IPS DF 19.7 (cell line): ENCODE measurements at regions not wholly inside any gene's neighbourhood (a gene's known extent, or its start where the extent isn't known, plus 50 kb on each side); places are given as distances from the start of the nearest gene placed in this dataset.
"Not testable (repeated sequence)": the region's sequence is repeated elsewhere in the genome, so short reads cannot be mapped to it uniquely, and the experiment has no call there.

Source experiments
- DNase-seq: peaks from one replicate; pipeline ENCODE4 v3.0.0-alpha.2; 2013; ENCODE audit warnings: low read depth, low spot score

DNA sequence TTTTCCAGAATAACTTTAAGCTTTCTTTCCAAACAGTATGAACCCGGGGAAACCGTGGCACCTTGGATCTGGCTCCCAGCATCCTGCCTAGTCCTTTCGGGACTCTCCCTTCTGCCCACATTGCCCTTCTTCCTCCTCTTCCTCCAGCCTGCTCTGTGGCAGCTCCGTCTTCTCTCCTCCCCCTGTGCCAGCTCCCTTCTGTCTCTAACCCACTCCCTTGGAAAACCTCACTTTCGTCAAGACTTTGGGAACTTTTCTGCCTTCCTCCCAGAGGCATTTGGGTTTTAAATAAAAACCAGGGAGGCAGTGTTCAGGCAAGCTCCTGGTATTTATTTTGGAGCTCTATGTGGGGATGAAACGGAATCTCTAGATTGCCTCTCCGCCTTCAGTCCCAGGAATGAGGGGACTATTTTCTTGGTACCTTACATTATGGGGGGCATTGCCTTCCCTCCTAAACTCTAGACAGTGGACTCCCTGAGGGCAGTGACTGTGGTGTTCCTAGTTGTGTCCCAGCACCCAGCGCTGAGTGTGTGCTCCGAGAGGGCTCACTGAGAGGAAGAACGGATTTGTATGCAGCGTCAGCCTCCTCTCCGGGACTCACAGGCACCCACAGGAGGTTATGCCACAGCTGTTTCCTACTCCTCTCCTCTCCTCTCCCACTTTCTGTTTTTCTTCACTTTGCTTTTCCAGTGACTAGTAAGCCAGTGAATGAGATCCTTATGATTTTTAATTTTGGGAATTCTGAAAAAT, 105.4 kb upstream of the MRPS22 start:
- no peak for DNase-seq

DNA sequence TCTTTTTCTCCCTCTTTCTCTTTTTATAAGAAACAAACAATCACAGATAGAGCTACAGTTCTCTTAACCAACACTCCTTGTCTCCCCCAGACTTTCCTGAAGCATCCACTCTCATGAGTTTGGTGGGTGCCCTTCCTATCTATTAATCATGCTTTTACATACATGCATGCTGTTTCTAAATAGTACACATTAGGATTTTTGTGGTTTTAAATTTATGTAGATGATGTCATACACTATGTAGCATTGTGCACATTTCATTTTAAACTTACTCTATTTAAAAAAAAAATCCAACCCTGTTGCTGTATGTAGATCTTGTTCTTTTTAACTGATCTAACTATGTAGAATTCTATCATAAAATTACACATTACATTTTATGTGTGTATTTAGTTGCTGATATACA, 104.3 kb upstream of the MRPS22 start:
- DNase-seq, result no peak

DNA sequence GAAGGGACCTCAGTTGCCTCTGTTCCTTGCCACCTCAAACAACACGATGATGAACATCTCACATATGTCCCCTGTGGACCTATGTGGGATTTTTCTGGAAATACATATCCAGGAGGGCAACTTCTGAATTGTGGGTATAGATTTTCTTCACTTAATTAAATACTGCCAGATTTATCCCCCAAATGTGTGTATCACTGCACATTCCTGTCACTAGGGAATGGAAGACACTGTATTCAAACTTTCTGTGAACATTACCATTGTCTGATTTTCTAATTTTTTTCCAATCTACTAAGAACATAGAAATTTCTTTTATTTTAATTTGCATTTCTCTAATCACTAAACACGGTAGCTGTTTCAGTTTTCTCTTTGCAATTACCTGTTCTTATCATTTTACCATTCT, 102.0 kb upstream of the MRPS22 start:
- no peak for DNase-seq

DNA sequence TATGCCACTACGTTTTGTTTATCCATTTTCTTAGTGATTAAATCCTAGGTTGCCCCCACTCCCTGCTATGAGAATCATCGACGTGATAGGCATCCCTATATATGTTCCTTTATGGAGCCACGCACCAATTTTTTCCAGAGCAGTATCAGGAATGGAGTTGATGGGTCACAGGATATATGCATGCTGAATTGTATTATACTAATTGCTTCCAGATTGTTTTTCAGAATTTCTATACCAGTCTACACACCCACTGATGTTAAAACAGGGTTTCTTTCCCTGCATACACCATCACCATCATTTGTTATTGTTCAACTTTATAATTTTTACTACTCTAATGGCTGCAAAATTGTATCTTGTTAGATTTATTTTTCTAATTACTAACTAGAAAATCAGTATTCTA, 100.1 kb upstream of the MRPS22 start:
- no peak for DNase-seq

DNA sequence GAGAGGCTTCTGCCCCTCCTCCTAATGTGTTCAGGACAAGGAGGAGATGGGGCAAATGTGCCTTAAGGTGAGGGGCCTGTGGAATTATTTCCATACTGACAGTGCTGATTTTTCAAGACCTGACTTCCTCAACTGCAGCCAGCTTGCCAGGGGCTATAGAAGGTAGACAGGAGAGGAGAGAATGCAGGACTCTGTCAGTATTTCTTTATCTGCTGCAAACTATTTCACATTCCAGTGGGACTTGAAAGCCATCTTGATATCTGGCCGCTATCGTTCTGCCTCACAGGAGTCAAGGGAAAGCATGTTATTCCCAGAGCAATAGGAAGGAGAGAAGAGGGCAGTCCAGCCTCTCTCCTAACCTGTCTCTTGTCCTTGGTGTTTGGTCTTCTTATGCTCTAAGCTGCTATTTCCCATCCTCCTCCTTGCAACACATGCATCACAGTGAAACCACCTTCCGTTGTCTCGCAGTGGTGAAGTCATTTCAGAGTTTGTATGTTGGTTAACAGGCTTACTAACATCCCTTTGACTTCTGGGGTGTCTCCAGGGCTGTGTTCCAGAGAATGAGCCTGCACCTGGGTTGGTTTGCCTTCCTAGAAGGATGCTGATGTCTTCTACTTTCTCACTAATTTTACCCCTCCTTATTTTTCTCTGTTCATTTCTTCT, 95.1 kb upstream of the MRPS22 start:
- no peak for DNase-seq

GRCh38 chr3:139251529-139251928, 92.3 kb upstream of the MRPS22 start:
- no peak for DNase-seq

- no peak for DNase-seq
Measured at GRCh38 chr3:139252719-139253118, 91.1 kb upstream of the MRPS22 start.

DNA sequence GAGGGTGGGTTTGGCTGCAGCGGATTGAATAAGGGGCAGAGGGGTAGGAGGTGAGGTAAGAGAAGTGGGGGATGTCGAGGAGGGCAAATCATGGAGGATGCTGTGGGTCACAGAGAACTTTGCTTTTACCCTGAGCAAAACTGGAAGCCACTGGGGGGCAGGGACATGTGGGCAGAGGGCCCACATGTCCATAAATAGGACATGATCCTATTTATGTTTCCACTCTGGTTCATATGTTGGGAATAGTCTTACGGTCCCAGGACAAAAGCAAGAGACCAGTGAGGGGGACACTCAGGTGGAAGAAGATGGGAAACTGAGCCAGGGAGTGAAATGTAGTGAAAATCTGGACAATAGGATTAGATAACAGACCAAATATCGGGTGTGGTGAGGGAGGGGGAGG, 85.5 kb upstream of the MRPS22 start:
- no peak for DNase-seq

- no peak for DNase-seq
Measured at GRCh38 chr3:139259398-139259797, 84.4 kb upstream of the MRPS22 start.

DNA sequence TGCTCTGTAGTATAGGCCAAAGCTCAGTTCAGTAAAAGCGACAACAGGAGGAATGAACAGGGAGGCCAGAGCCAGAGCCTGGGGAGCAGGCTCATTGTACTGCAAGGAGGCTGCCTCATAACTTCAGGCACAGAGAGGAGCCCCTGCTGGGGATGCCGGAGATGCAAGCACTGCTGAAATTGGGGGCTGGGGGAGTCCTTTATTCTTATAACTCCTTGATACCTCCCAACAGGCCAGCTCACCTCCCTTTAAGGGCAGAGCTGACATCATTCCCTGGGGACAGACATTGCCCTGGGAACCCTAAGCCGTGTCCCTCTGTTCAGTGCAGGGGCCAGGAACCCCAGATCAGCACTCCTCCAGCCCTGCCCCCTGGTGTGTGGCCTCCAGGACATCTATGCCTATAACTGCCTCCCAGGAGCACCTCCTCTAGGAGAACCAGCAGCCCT, 83.8 kb upstream of the MRPS22 start:
- DNase-seq, result no peak

DNA sequence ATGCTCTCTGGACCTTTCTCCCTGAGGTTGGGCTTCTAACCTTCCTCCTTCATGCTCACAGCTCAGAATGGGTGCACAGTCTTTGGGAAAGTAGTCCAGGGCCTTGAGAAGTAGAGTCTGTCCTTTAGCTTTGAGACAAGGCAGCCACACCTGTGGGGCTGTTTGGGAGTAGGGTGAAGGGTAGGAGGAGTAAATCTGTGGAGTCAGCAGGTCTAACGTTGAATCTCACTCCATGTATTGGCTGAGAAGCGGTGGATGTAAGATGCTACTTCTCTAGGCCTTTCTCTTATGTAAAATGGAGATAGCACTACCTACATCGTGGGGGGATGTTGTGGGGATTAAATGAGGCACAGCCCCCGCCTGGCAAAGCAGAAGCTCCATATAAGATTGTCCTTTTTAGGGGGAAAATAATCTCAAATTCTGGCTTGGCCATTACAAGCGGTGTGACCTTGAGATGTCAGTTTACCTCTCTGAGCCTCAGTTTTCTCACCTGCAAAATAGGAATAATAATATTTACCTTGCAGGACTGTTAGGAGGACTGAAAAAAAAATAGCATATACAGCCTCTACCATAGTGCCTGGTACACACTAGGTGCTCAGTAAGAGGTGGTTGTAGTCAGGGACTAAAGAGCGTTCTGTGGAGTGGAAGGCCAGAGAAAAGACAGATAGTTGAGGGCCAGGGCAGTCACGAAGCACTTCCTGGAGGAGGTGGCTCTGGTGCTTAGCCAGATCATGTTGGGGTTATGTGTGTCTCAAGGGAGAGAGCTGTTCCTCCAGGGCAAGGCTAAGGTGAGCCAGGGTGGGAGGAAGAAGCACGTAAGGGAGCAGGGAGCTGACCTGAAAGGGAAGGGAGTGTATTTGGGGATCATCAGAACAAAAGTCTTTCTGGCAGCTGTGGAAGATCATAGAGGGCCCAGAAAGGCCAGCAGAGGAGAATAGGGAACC, 82.8 kb upstream of the MRPS22 start:
- DNase-seq, result no peak

GRCh38 chr3:139261754-139262586, 81.8 kb upstream of the MRPS22 start:
- DNase-seq, result no peak

DNA sequence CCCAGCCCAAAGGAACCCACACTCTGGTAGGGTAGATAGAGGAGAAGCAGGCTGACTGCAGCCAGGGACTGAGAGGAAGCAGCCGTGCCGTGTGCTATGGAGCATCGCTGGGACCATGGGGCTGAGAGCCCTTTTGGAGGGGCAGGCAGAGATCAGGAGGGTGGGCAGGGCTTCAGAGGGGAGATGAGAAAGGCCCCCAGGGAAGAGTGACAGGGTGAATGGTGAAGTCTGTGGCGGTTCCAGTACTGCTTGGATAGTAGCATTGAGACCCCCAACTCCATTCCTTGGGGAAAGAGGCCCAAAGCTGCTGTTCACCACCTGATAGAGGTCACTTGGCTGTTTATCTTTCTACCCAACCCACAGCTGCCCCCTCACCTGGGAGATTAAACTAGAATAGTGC, 80.0 kb upstream of the MRPS22 start:
- DNase-seq, result no peak

- no peak for DNase-seq
Measured at GRCh38 chr3:139264375-139264774, 79.4 kb upstream of the MRPS22 start.

- no peak for DNase-seq
Measured at GRCh38 chr3:139265131-139266016, 78.4 kb upstream of the MRPS22 start.

GRCh38 chr3:139267300-139268246, 76.2 kb upstream of the MRPS22 start:
- no peak for DNase-seq

GRCh38 chr3:139269984-139270383, 73.8 kb upstream of the MRPS22 start:
- DNase-seq, result no peak

- DNase-seq, result not testable (repeated sequence)
Measured at GRCh38 chr3:139270652-139271051, 73.2 kb upstream of the MRPS22 start.

DNA sequence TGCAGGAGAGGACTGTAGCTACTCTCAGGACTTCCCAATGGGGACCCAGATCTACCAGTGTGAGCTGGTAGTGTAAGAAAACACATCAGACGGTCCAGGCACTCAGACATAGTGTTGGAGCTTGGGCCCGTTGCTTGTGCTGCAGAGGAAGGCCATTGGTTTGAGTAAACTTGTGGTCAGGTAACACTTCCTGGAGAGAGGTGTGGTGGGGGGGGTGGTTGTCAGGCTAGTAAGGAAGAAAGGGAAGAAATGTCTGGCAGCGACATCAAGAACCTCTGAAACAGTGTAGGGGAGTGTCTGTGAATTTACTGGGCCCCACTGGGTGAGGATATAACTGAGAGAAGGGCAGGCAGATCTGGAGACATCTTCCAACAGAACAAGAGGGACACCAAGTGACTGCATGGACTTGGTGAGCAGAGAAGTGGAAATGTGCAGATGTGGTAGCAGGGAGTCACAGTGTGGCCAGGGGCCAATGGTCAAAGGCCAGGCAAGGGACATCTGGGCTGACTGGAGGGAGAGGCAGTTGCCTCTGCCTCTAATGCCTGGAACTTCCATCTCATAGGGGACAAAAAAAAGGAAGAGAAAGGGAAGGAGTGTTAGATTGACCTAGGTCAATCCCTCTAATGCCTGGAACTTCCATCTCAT, 63.7 kb upstream of the MRPS22 start:
- no peak for DNase-seq
